ENCODE measurements at regions not wholly inside any gene's neighbourhood (a gene's known extent, or its start where the extent isn't known, plus 50 kb on each side); places are given as distances from the start of the nearest gene placed in this dataset.

GRCh38 chr6:140275725-140276124 lies 901.3 kb upstream of the CITED2 start:
- H3K9me1 ChIP-seq (ENCODE audit: control insufficient read depth, insufficient read depth, low read length) = no peaks in the 10 kb centered on the region
- ChIA-PET CTCF (ENCODE audit: low intra/inter-chr PET ratio) (no interaction called here), POLR2A (interaction anchor here (0.9 kb wide), 1 partner anchor 10 kb away, joined by 3 read pairs; no protein-coding TSS in a partner anchor)
- no peaks in the 10 kb centered on the region for H3K27me3 ChIP-seq (ENCODE audit: control insufficient read depth in 2 of 2, insufficient read depth in 2 of 2, low read length in 2 of 2)
- no peak for FAIRE-seq
- H3K79me2 ChIP-seq (ENCODE audit: control insufficient read depth, insufficient read depth, low read length) = no peaks in the 10 kb centered on the region
- no peaks in the 10 kb centered on the region for H3K9me3 ChIP-seq (replicated peaks; ENCODE audit: control insufficient read depth, insufficient read depth, low read depth, low read length)
- no peaks in the 10 kb centered on the region for H3K36me3 ChIP-seq (ENCODE audit: control insufficient read depth, insufficient read depth, low read length)
- TF ChIP-seq FOXJ2 (tag; IDR thresholded peaks at IDR 0.05) = no peak
- no peak for TF ChIP-seq CTCF (IDR thresholded peaks at IDR 0.05 in 2 of 3, conservative IDR thresholded peaks at IDR 0.05 in 1 of 3; ENCODE audit: insufficient read depth in 2 of 3, low read depth in 1 of 3, low read length in 3 of 3)
- no peak for TF ChIP-seq ZNF174 (CRISPR knock-in tag; IDR thresholded peaks at IDR 0.05)
- TF ChIP-seq NR2C1 (IDR thresholded peaks at IDR 0.05) = no peak
- TF ChIP-seq NR2C1 (tag; IDR thresholded peaks at IDR 0.05) = no peak
- TF ChIP-seq SMAD3 (CRISPR knock-in tag; conservative IDR thresholded peaks at IDR 0.05) = no peak
- no peak for TF ChIP-seq HES1 (IDR thresholded peaks at IDR 0.05; ENCODE audit: low read depth)
- no peak for TF ChIP-seq TRIM24 (IDR thresholded peaks at IDR 0.05)
- no peak for TF ChIP-seq ZNF134 (CRISPR knock-in tag; conservative IDR thresholded peaks at IDR 0.05)
- TF ChIP-seq SMARCA5 (IDR thresholded peaks at IDR 0.05) = no peak
- no peak for TF ChIP-seq CSDE1 (IDR thresholded peaks at IDR 0.05)
- no peak for TF ChIP-seq ZNF766 (CRISPR knock-in tag; conservative IDR thresholded peaks at IDR 0.05)
- no peak for TF ChIP-seq TCF15 (CRISPR knock-in tag; IDR thresholded peaks at IDR 0.05)
- TF ChIP-seq POLR2A (conservative IDR thresholded peaks at IDR 0.05) = no peak
- no peak for TF ChIP-seq ZNF586 (CRISPR knock-in tag; conservative IDR thresholded peaks at IDR 0.05)
- no peak for TF ChIP-seq ETS2 (tag; IDR thresholded peaks at IDR 0.05; ENCODE audit: borderline replicate concordance, poor library complexity, severe bottlenecking)
- TF ChIP-seq SIN3B (IDR thresholded peaks at IDR 0.05; ENCODE audit: low read depth) = no peak
- no peak for TF ChIP-seq NR2C2 (CRISPR knock-in tag; IDR thresholded peaks at IDR 0.05)
- TF ChIP-seq NR2C2 (tag; IDR thresholded peaks at IDR 0.05) = no peak
- TF ChIP-seq THAP7 (CRISPR knock-in tag; IDR thresholded peaks at IDR 0.05) = no peak
- no peak for ATAC-seq
- no peak overlapping the region for H3K9ac ChIP-seq (ENCODE audit: insufficient read depth in 1 of 2, low read depth in 2 of 2, low read length in 2 of 2)
- H3K4me2 ChIP-seq (ENCODE audit: insufficient read depth, low read length) = no peak overlapping the region
- no peaks in the 10 kb centered on the region for H3K4me1 ChIP-seq (replicated peaks in 1 of 2; ENCODE audit: control insufficient read depth in 2 of 2, insufficient read depth in 2 of 2, low read length in 2 of 2)
- no peak for DNase-seq (ENCODE audit: extremely low read depth in 1 of 4, low spot score in 3 of 4)
- BruUV-seq (replicated peaks) = no TSS peak
- intact Hi-C loops (cut with micrococcal nuclease) (no loop called here), in situ Hi-C loops (cut with MboI) (no loop called here)
- H3K27ac ChIP-seq (ENCODE audit: extremely low read depth, low read depth, low read length) = no peak overlapping the region
- no peak overlapping the region for H2AFZ ChIP-seq (ENCODE audit: low read depth, low read length)
- H4K20me1 ChIP-seq (replicated peaks; ENCODE audit: control insufficient read depth, insufficient read depth, low read length) = no peaks in the 10 kb centered on the region
- no peak overlapping the region for H3K4me3 ChIP-seq

Data from K562 (cell line).